ENCODE measurements at regions not wholly inside any gene's neighbourhood (a gene's known extent, or its start where the extent isn't known, plus 50 kb on each side); places are given as distances from the start of the nearest gene placed in this dataset.

- no peak for TF ChIP-seq CTCF (IDR thresholded peaks at IDR 0.05)
- no peak for TF ChIP-seq POLR2A (IDR thresholded peaks at IDR 0.05)
Observed at GRCh38 chr18:78080081-78080480, 830.4 kb downstream of the GALR1 start.

All from sigmoid colon (tissue), 3 donors.